Dermis blood vessel endothelial cell (primary cell): ENCODE measurements at regions not wholly inside any gene's neighbourhood (a gene's known extent, or its start where the extent isn't known, plus 50 kb on each side); places are given as distances from the start of the nearest gene placed in this dataset.

Experiments used
- DNase-seq: peaks from one replicate; pipeline ENCODE4 v3.0.0; 2010

DNA sequence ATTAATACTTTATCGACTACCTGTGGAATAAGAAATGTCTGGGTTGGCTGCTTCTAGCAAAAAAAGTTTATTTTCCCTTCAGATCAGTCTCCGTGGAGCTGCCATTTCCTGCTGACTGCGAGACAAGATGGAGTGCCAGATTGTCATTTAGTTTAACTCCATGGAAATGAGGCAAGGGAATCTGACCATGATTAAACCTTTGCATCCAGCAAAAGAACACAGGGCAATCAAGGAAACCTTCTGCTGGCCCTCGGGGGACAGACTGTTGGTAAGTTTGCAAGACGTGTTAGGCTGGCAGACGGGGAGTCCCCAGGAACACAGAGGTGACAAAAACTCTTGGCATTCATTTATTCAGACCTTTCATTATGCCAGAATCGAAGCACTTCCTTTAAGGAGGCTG lies 52.2 kb upstream of the SPACA1 start:
- DNase-seq, result no peak

GRCh38 chr6:87993356-87993755 lies 54.3 kb upstream of the SPACA1 start:
- DNase-seq, result no peak

DNA sequence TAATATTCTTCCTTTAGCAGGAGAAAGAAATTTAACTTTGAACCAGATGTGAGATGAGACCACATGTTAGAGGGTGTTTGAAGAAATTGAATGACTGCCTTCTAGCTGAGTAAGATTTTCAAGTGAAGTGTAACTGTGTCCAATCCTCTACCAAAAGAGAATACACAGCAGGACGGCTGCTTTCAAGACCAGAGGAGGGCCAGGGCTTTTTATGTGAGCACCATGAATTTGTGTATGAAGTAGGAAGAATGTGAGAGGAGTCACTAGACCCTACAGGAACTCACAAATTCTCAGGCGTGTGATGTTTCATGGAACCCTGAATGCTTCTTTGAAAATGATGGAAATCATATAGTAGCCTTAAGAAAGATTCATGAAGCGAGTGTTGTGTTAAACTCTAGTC lies 56.8 kb upstream of the SPACA1 start:
- DNase-seq, result no peak

- DNase-seq, result no peak
These were observed 65.5 kb upstream of the SPACA1 start for GRCh38 chr6:87982134-87982533.

DNA sequence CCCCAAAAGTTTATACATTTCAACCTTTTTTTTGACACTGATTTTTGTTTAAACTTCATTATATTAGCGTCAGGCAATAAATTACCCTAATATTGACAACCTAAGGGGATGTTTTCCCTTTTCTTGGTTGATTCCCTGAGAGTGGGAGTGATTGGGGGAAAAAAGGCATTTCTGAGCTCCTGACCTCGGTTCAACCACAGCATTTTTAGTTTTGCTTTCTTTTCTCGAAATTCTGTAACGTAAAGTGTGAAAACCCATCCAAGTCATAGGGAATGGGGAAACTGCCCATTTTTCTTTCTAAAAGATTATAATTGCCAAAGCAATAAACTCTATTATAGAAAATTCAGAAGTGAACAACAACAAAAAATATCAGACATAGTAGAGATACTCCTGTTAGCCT lies 67.9 kb upstream of the SPACA1 start:
- DNase-seq, result no peak

- DNase-seq, result no peak
These were observed 71.0 kb upstream of the SPACA1 start for GRCh38 chr6:87976616-87977015.

DNA sequence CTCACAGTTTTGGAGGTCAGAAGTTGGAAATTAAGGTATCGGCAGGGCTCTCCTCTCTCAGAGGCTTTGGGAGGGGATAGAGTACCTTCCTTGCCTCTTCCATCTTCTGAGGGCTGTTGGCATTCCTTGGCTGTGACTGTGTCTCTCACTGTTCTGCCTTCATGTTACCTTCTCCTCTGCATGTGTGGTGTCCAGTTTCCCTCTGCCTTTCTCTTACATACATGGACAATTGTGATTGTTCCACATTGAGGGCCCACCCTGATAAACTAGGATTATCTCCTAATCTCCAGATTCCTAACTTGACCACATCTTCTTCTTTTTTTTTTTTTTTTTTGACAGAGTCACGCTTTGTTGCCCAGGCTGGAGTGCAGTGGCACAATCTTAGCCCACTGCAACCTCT lies 72.1 kb upstream of the SPACA1 start:
- no peak for DNase-seq

DNA sequence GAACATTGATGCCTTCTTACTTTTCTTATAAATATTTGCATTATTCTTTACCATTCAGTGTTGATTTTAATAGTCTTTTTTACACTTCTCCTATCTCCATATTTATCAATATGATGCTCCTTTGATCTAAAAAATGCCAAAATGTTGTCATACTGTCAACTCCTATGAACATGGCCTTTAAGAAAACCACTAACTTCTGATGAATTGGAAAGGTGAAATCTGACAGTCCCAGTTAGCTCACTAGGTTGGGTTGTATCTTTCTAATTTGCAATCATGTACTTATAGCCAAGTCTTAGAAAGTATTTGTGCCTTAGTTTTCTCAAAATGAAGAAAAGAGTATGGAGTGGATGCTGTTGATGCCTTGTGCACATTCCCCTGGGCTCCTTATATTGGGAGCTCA lies 75.4 kb upstream of the SPACA1 start:
- no peak for DNase-seq

DNA sequence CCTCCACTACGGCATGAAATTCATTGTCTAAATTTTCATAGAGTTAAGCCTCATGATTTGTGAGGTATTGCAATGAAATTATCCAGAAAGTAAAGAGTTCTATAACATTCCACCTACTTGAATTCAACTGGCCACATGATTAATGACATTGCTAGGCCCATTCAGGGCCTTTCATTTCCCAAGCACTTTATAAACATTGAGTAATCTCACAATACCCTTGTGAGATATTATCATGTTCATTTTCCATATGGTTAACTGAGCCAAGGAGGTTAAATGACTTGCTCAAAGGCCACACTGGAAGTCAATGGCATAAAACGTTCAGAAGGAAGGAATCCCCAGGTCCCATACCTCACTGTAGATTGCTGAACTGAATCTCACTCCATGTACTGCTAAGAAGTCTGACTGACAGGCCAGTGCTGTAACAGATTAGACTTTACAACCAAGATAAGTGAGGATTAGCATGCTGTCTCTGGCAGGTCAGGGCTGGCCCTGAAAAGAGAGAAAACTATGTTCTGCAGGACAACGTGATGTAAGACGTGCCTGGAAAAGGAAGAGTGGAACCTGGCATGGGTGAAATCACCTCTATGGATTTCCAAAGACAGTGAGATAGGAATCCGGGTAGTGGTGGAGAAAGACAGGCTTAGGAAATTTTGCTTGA lies 75.9 kb upstream of the SPACA1 start:
- DNase-seq, result no peak

DNA sequence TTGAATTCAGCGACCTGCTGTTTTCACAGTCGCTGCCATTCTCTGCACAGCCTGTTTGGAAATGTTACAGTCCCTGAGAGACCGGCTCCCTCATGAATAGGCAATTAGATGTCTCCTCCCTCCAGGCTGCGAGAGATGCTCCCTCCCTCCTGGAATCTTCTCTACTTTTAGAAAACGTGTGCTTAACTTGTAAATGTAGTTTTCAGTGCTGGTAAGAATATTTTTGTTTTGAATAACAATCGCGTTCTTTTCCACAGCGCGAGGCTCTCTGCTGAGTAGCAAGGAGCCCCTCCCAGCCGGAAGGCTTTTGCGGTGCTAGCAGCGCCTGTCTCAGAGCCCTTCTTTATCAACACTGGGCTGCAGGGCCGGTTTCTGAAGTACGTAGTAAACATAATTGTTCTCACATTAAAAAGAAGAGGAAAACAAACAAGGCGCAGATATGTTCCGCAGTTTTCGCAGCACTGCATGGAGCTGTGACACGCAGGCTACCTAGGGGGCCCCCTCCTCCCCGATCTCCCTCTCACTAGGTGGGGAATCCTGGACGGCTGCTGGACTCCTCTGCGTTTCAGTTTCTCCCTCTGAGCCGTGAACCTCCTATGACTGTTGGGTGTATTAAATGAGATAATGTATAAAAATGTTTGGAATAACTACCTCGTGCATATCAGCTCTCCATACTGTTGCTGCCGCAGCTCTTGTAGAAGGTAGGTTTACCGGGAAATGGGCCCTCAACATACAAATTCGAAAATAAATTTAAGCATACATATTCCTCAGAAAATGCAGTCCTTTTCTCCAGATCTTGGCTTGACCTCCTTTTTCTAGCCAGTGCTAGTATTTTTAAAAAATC lies 79.0 kb upstream of the SPACA1 start:
- DNase-seq, result peak; percentile 7

- no peak for DNase-seq
These were observed 81.8 kb upstream of the SPACA1 start for GRCh38 chr6:87965806-87966205.

DNA sequence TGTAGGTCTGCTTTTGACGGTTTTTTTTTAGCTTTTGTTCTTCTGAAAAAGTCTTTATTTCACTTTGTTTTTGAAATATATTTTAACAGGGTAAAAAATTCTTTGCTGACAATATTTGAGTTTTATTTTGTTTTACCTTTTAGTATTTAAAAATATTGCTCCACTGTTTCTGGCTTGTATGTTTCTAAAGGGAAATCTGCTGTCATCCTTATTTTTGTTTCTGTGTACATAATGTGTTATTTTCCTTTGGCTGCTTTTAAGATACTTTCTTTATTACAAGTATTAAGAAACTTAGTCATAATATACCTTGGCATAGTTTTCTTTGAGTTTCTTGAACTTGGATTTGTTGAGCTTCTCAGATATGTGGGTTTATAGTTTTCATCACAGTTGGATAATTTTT lies 88.6 kb upstream of the SPACA1 start:
- no peak for DNase-seq

DNA sequence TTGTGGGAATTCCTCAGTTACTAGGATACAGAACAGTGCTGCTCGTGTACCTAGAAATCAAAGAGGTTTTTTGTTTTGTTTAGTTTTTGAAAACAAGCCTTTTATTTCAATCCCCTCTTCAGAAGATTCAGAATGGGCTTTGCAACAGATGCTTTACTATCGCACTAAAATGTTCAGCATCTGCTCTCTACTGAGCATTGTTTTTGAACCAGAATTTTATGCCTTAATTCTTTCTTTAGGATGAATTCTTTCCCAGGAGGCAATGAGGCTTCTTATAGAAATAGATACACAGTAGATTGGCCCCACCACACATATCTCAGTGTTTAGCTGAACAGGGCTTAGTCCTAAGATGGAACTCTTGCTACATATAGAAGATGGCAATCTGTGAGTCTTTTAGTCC lies 95.9 kb upstream of the SPACA1 start:
- no peak for DNase-seq

GRCh38 chr6:87950614-87951013 lies 97.0 kb upstream of the SPACA1 start:
- DNase-seq, result no peak

GRCh38 chr6:87949194-87949593 lies 98.4 kb upstream of the SPACA1 start:
- no peak for DNase-seq

DNA sequence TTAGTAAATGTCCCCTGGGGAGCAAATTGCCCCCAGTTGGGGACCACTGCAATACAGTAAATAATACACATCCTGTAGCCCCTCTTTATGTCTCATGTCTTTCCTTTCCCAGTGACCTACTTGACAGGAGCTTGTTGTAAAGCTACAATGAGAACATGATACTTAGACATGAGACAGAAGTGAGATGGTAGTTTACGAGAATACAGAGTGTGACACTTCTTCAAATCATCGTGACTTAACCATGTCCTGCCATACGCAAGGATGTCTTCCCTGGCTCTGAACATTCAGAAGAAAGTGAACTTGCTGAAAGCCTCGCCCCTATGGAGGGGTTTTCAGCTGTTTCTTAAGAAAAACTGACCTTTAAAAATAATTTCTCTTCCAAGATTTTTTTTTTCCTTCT lies 101.0 kb upstream of the SPACA1 start:
- no peak for DNase-seq

- DNase-seq, result no peak
These were observed 101.7 kb upstream of the SPACA1 start for GRCh38 chr6:87945966-87946365.

GRCh38 chr6:87945181-87945580 lies 102.5 kb upstream of the SPACA1 start:
- no peak for DNase-seq

- no peak for DNase-seq
These were observed 103.1 kb upstream of the SPACA1 start for GRCh38 chr6:87944541-87944954.

- DNase-seq, result no peak
These were observed 104.5 kb upstream of the SPACA1 start for GRCh38 chr6:87943191-87943590.

- DNase-seq, result no peak
These were observed 105.9 kb upstream of the SPACA1 start for GRCh38 chr6:87941556-87942358.

- DNase-seq, result no peak
These were observed 107.9 kb upstream of the SPACA1 start for GRCh38 chr6:87939776-87940175.

GRCh38 chr6:87938287-87938686 lies 109.4 kb upstream of the SPACA1 start:
- no peak for DNase-seq

DNA sequence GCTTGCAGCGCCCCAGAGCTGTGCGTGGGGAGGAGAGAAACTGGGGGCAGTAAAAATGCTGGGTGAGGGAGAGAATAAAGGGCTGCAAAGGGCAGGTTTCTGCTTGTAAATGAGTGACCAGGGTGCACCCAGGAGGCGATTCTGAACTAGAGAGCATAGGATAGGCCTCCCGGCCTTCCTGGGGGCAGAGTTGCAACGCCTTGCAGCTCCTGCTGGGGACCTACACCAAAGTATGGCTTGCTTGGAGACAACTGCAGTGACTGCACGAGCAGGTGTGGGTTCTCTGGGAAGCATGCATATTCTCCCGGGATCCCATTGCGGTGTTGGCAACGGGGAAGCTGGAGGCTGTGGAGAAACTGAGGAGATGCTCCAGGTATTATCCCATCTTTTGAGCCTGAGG lies 111.6 kb upstream of the SPACA1 start:
- DNase-seq, result no peak
